Progenitor cell of endocrine pancreas (in vitro differentiated cells): ENCODE measurements at regions not wholly inside any gene's neighbourhood (a gene's known extent, or its start where the extent isn't known, plus 50 kb on each side); places are given as distances from the start of the nearest gene placed in this dataset.

ENCODE experiments used
- DNase-seq: peaks from one replicate; pipeline ENCODE4 v3.0.0; 2021; ENCODE audit warnings: low spot score; ENCODE audit not compliant: unreplicated experiment
- H3K27ac Mint-ChIP-seq: 2 replicates; pipeline ENCODE4 v1.8.0; 2021; ENCODE audit warnings: mild to moderate bottlenecking, moderate library complexity, mixed read lengths
- H3K27me3 Mint-ChIP-seq: 2 replicates; pipeline ENCODE4 v1.8.0; 2021; ENCODE audit warnings: mixed read lengths
- H3K36me3 Mint-ChIP-seq: 2 replicates; pipeline ENCODE4 v1.8.0; 2022; ENCODE audit warnings: mixed read lengths; ENCODE audit not compliant: insufficient read depth
- H3K4me1 Mint-ChIP-seq: 2 replicates; pipeline ENCODE4 v1.8.0; 2021; ENCODE audit warnings: low read depth, mixed read lengths
- H3K4me3 Mint-ChIP-seq: 2 replicates; pipeline ENCODE4 v1.8.0; 2021; ENCODE audit warnings: low read depth, mild to moderate bottlenecking, moderate library complexity, mixed read lengths
- H3K9me3 Mint-ChIP-seq: 2 replicates; pipeline ENCODE4 v1.8.0; 2021; ENCODE audit warnings: low read depth, mixed read lengths
- TF ChIP-seq, protein P1 (sequence below): fragments of 200-600 bp; sonication (generic); IDR thresholded peaks from one replicate; pipeline ENCODE4 v1.5.0; 2021; ENCODE audit warnings: antibody characterized with exemption, mild to moderate bottlenecking; ENCODE audit not compliant: unreplicated experiment

DNA sequence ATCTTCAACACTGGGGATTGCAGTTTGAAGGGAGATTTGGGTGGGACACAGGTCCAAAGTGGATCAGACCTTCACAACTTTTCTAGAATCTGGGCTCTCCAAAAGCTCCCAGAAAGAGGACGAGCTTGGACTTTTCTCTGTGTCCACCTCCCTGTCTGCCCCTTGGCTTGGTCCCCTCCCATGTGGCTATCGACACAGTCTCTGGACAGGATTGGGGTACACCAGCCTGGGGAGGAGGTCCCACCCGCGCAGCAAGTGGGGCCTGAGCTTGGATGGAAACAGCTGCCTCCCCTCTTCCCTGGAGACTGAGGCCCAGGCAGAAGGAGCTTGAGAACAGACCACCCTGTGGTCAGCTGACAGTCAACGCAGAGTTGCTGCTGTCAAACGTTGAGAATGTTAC lies 84.6 kb upstream of the FCN1 start:
- DNase-seq = no peak
- H3K27me3 Mint-ChIP-seq = no peaks in the 10 kb centered on the region
- H3K27ac Mint-ChIP-seq = no peak overlapping the region
- no peak overlapping the region for H3K4me3 Mint-ChIP-seq
- TF ChIP-seq, protein P1, sequence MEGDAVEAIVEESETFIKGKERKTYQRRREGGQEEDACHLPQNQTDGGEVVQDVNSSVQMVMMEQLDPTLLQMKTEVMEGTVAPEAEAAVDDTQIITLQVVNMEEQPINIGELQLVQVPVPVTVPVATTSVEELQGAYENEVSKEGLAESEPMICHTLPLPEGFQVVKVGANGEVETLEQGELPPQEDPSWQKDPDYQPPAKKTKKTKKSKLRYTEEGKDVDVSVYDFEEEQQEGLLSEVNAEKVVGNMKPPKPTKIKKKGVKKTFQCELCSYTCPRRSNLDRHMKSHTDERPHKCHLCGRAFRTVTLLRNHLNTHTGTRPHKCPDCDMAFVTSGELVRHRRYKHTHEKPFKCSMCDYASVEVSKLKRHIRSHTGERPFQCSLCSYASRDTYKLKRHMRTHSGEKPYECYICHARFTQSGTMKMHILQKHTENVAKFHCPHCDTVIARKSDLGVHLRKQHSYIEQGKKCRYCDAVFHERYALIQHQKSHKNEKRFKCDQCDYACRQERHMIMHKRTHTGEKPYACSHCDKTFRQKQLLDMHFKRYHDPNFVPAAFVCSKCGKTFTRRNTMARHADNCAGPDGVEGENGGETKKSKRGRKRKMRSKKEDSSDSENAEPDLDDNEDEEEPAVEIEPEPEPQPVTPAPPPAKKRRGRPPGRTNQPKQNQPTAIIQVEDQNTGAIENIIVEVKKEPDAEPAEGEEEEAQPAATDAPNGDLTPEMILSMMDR = no peak
- H3K9me3 Mint-ChIP-seq = peaks cover 20% of the 10 kb centered on the region
- no peaks in the 10 kb centered on the region for H3K36me3 Mint-ChIP-seq
- H3K4me1 Mint-ChIP-seq = no peaks in the 10 kb centered on the region

DNA sequence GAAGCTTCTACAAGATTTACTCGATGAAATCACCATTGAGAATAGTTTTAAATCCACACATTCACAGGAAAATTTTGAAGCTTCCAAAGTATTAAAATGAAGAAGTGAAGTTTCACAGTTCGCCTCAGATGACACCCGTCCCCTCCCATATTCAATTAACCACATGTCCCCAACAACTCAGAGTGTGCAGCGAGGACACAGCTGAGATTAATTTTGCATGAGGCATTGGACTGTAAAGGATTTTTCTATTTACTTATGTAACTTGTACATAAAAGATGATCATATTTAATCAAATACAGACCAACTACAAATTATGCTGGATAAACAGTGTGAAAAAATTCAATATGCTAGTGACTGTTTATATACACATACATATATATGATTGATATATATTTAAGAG lies 84.7 kb upstream of the OLFM1 start:
- no peak for DNase-seq
- Mint-ChIP-seq H3K27me3 (no peaks in the 10 kb centered on the region), H3K4me3 (no peak overlapping the region), H3K27ac (no peak overlapping the region), H3K9me3 (peaks cover 20% of the 10 kb centered on the region), H3K36me3 (no peaks in the 10 kb centered on the region), H3K4me1 (no peaks in the 10 kb centered on the region)
- TF ChIP-seq, protein P1 = no peak

DNA sequence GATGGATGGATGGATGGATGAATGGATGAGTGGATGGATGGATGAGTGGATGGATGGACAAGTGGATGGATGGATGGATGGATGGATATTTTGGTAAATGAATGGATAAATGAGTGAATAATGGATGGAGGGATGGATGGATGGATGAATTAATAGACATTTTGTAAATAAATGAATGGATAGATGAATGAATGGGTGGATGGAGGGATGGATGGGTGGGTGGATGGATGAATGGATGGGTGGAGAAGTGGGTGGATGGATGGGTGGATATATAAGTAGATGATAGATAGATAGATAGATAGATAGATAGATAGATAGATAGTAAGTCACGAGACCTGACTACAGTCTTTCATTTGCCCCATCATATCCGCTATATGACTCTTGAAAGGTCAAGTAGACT lies 82.7 kb upstream of the OLFM1 start:
- Mint-ChIP-seq H3K9me3 (peaks cover 20% of the 10 kb centered on the region), H3K4me3 (no peak overlapping the region), H3K27me3 (no peaks in the 10 kb centered on the region), H3K4me1 (no peaks in the 10 kb centered on the region), H3K27ac (no peak overlapping the region), H3K36me3 (no peaks in the 10 kb centered on the region)
- TF ChIP-seq, protein P1 = no peak
- DNase-seq = no peak

DNA sequence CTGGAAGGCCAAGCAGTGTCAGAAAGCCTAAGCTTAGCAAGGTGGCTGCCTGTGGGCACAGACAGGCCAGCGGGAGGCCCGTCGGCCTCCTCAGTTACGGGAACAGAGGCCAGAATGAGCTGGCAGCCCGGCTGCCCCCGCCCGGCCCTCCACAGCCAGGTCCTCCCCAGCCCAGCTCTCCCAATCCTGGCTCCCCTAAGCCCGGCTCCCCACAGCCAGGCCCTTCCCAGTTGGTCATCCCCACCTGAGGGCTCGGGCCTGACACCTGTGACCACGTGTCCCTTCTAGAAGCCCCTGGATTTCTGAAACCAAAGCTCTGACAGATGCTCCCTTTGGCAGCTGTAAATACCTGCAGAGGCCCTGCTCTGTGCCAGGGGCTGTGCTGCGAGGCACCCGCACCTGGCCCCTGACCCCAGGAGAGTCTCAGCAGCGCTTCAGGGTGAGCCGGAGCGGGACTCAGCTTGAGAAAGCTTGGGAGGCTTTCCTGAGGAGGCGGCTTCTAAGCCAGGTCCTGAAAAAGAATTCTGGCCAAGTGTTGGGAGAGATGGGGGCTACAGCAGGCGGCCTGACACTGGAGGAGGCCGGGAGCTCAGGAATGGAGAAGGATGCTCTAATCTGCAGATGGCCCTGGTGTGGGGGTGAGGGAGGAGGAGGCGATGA lies 80.4 kb upstream of the OLFM1 start:
- Mint-ChIP-seq H3K4me3 (no peak overlapping the region), H3K36me3 (no peaks in the 10 kb centered on the region), H3K4me1 (no peaks in the 10 kb centered on the region), H3K9me3 (peaks cover 6% of the 10 kb centered on the region), H3K27ac (no peak overlapping the region), H3K27me3 (peaks cover 6% of the 10 kb centered on the region)
- no peak for DNase-seq
- TF ChIP-seq, protein P1 = no peak

DNA sequence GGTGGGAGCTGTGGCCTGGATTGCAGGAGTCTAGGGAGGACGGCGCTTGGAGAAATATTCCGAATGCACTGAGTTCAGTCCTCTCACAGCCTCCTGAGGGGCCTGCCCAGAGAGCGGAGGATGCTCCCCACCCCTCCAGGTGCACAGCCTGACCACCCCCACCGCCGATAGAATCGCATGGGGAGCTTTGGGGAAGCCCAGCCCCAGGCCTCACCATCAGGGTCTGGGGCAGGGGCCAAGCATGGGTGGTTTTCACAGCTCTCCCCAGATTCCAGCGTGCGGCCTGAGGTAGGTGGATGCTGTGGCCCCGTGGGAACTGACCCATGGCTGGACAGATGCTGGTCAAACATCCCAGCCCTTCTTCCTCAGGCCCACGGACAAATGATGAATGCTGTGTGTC lies 79.9 kb upstream of the OLFM1 start:
- Mint-ChIP-seq H3K27ac (no peak overlapping the region), H3K9me3 (peaks cover 4% of the 10 kb centered on the region), H3K4me3 (no peak overlapping the region), H3K4me1 (no peaks in the 10 kb centered on the region), H3K36me3 (no peaks in the 10 kb centered on the region), H3K27me3 (peaks cover 6% of the 10 kb centered on the region)
- no peak for DNase-seq
- TF ChIP-seq, protein P1 = no peak
